Common myeloid progenitor, CD34-positive (primary cell): ENCODE measurements at regions not wholly inside any gene's neighbourhood (a gene's known extent, or its start where the extent isn't known, plus 50 kb on each side); places are given as distances from the start of the nearest gene placed in this dataset.

Experiments used
- CTCF ChIA-PET: fragments of 350-600 bp; sonication (Branson Sonifier 250); formaldehyde crosslinking; loops from one replicate; lab custom pipeline; 2021; ENCODE audit warnings: antibody characterized with exemption; lab: Charles Lee
- POLR2A ChIA-PET: fragments of 350-600 bp; sonication (Branson Sonifier 250); formaldehyde crosslinking; loops from one replicate; lab custom pipeline; 2021; ENCODE audit warnings: antibody characterized with exemption; lab: Charles Lee
- DNase-seq, 3 donors: peaks; one replicate each; pipeline versions ENCODE4 v3.0.0 to v3.0.0-alpha.2; 2013
- H3K27ac ChIP-seq, 2 experiments: 1 replicate in 1 of 2; 2 replicates in 1 of 2; pipeline ENCODE4 v1.7.0; 2013; ENCODE audit warnings: inconsistent platforms in 2 of 2, low read length in 2 of 2, mild to moderate bottlenecking in 2 of 2, low read depth in 1 of 2, moderate library complexity in 1 of 2; ENCODE audit not compliant: severe bottlenecking in 2 of 2, insufficient read depth in 1 of 2, poor library complexity in 1 of 2
- H3K27me3 ChIP-seq, 5 experiments: replicated peaks in 2 of 5; 1 replicate in 3 of 5; 2 replicates in 2 of 5; pipeline versions ENCODE4 v1.6.1 to v1.7.0; 2013; ENCODE audit warnings: low read length in 4 of 5, mild to moderate bottlenecking in 2 of 5, moderate library complexity in 2 of 5, inconsistent platforms in 1 of 5; ENCODE audit not compliant: insufficient read depth in 5 of 5, control insufficient read depth in 4 of 5
- H3K36me3 ChIP-seq, 4 experiments: 1 replicate in 2 of 4; 2 replicates in 2 of 4; pipeline versions ENCODE4 v1.6.1 to v1.7.0; 2013; ENCODE audit warnings: low read length in 3 of 4, control low read depth in 1 of 4, mild to moderate bottlenecking in 1 of 4; ENCODE audit not compliant: control insufficient read depth in 4 of 4, insufficient read depth in 4 of 4
- H3K4me1 ChIP-seq, 4 experiments: 1 replicate in 3 of 4; 2 replicates in 1 of 4; pipeline versions ENCODE4 v1.6.1 to v1.7.1; 2013; ENCODE audit warnings: low read length in 3 of 4, mild to moderate bottlenecking in 3 of 4, control low read depth in 1 of 4, inconsistent platforms in 1 of 4, moderate library complexity in 1 of 4; ENCODE audit not compliant: control insufficient read depth in 4 of 4, insufficient read depth in 4 of 4; ENCODE audit errors: control extremely low read depth in 1 of 4
- H3K4me3 ChIP-seq, 7 experiments: 1 replicate in 4 of 7; 2 replicates in 3 of 7; pipeline versions ENCODE4 v1.5.1 to v1.7.0; 2013; ENCODE audit warnings: mild to moderate bottlenecking in 7 of 7, low read length in 6 of 7, moderate library complexity in 6 of 7, inconsistent platforms in 2 of 7, low read depth in 2 of 7, control low read depth in 1 of 7; ENCODE audit not compliant: insufficient read depth in 4 of 7, control insufficient read depth in 1 of 7; ENCODE audit errors: extremely low read depth in 1 of 7
- H3K9me3 ChIP-seq, 5 experiments: 1 replicate in 4 of 5; 2 replicates in 1 of 5; pipeline versions ENCODE4 v1.6.1 to v1.7.1; 2013; ENCODE audit warnings: low read length in 4 of 5, mild to moderate bottlenecking in 2 of 5, inconsistent platforms in 1 of 5, low read depth in 1 of 5, moderate library complexity in 1 of 5; ENCODE audit not compliant: control insufficient read depth in 4 of 5, insufficient read depth in 2 of 5; ENCODE audit errors: control extremely low read depth in 1 of 5
- WGBS: methylation state at CpG from one replicate; pipeline ENCODE4 v1.1.5; 2013; ENCODE audit not compliant: insufficient coverage; 5-methylcytosine and 5-hydroxymethylcytosine counted together

DNA sequence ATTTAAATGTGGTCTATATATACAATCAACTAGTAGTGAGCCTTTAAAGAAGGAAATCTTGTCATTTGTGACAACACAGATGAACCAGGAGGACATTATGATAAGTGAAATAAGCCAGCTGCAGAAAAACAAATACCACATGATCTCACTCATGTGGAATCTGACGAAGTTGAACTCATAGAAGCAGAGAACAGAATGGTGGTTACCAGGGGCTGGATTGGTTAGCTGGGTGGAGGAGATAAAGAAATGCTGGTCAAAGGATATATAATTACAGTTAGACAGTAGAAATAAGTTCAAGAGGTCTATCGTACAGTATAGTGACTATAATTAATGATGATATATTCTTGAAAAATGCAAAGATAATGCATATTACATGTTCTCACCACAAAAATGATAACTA is 267.9 kb downstream of the FBXO15 start:
- no peak for DNase-seq
- no peak overlapping the region for H3K4me3 ChIP-seq
- 100% methylated on average over 1 of the region's 2 CpGs for WGBS
- no peaks in the 10 kb centered on the region for H3K36me3 ChIP-seq
- H3K27ac ChIP-seq: no peak overlapping the region
- POLR2A ChIA-PET: no interaction called here
- CTCF ChIA-PET: no interaction called here
- H3K4me1 ChIP-seq: no peaks in the 10 kb centered on the region
- H3K9me3 ChIP-seq: peaks cover 0 to 3% (median 0%) of the 10 kb centered on the region in 5 experiments
- H3K27me3 ChIP-seq: no peaks in the 10 kb centered on the region

DNA sequence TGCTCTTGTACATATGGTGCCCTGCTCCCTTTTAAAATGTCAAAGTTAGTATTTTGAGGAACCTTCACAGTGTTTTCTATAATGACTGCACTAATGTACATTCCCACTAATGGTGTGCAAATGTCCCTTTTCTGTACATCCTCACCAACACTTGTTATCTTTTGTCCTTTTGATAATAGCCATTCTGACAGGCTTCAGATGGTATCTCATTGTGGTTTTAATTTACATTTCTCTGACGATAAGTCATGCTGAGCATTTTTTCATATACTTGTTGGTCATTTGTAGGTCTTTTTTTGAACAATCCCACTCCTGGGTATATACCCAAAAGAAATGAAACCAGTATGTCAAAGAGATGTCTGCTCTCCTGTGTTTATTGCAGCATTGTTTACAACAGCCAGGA is 268.3 kb downstream of the FBXO15 start:
- no peak overlapping the region for H3K4me3 ChIP-seq
- WGBS: no CpG with 5 or more reads among the region's 1 CpG
- H3K4me1 ChIP-seq: no peaks in the 10 kb centered on the region
- no peaks in the 10 kb centered on the region for H3K27me3 ChIP-seq
- peaks cover 0 to 3% (median 0%) of the 10 kb centered on the region in 5 experiments for H3K9me3 ChIP-seq
- ChIA-PET CTCF (no interaction called here), POLR2A (no interaction called here)
- H3K36me3 ChIP-seq: no peaks in the 10 kb centered on the region
- DNase-seq: no peak
- H3K27ac ChIP-seq: no peak overlapping the region

DNA sequence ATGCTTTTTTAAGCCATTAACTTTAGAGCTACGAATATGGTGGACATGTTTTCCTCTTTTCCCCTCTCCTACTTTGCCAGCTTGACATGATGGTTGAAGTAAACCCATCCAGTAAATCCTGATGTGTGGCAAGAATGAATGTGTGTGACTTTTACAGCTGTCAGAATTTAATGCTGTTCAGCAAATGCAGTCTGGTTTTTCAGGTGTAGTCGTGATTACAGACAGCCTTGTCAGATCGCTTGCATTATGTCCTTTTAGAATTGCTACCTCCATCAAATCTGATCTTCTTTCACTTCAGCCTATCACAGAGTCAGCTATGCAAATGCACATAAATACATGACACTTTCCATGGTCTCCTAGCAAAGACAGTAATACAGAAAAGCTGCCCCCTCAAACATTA is 278.5 kb downstream of the FBXO15 start:
- ChIA-PET POLR2A (no interaction called here), CTCF (interaction anchor here (1.3 kb wide), 1 partner anchor 15 kb away, joined by 3 read pairs; no protein-coding TSS in a partner anchor)
- Histone ChIP-seq H3K27me3 (no peaks in the 10 kb centered on the region), H3K9me3 (peaks cover 0 to 1% (median 0%) of the 10 kb centered on the region in 5 experiments), H3K4me3 (no peak overlapping the region), H3K27ac (no peak overlapping the region), H3K36me3 (no peaks in the 10 kb centered on the region), H3K4me1 (no peaks in the 10 kb centered on the region)
- WGBS: 100% methylated on average over 2 of the region's 3 CpGs
- no peak for DNase-seq

DNA sequence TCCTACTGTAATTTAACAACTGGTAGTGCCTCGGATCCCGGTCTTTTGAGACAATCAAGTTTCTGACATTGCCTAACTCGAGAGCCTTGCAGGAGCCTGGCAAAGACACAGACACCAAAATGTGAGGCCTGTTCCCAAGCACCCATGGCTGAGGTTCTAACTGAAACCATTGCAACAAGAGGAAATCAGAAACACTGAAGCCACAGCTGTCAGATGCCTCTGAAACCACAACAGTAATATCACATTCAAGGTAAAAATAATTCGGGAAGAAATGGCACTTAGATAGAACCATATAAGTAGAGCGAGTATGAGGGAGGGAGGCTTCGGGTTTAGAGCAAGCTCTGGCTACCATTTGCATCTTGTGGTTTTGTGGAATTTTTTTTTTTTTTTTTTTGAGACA is 285.9 kb downstream of the FBXO15 start:
- Histone ChIP-seq H3K36me3 (no peaks in the 10 kb centered on the region), H3K27ac (no peak overlapping the region), H3K27me3 (no peaks in the 10 kb centered on the region), H3K9me3 (peaks cover 0 to 2% (median 0%) of the 10 kb centered on the region in 5 experiments), H3K4me3 (no peak overlapping the region), H3K4me1 (no peaks in the 10 kb centered on the region)
- CTCF ChIA-PET: no interaction called here
- WGBS: 100% methylated on average over 3 of the region's 6 CpGs
- POLR2A ChIA-PET: no interaction called here
- DNase-seq: no peak

DNA sequence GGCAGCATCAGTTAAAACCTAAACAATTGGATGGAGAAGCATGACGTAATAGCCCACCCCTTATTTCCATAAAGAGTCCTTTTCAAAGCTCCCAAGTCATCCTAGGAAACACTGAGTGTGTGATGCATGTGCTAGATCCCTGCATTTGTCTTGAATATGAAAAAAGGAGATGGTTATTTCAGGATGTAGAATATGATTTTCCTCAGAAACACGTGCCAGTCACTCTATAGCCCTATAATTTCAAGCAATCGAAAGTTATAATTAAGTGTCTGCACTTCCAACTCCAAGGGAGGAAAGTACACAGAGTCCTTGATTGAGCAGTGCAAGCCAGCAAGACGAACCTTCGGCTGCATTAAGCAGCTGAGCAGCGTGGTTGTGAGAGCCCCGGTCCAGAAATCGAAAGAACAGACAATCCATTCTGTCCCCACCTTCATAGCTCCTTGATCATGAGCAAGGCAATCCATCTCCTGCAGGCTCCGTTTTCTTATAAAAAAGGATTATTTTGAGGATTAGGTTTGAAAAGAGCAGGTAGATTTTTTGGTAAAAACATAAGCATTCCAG is 287.7 kb downstream of the FBXO15 start:
- Histone ChIP-seq H3K9me3 (peaks cover 0 to 2% (median 0%) of the 10 kb centered on the region in 5 experiments), H3K27ac (no peak overlapping the region), H3K36me3 (no peaks in the 10 kb centered on the region), H3K27me3 (no peaks in the 10 kb centered on the region), H3K4me1 (no peaks in the 10 kb centered on the region), H3K4me3 (no peak overlapping the region)
- no peak for DNase-seq
- ChIA-PET POLR2A (no interaction called here), CTCF (no interaction called here)
- 100% methylated on average over 6 of the region's 9 CpGs for WGBS

DNA sequence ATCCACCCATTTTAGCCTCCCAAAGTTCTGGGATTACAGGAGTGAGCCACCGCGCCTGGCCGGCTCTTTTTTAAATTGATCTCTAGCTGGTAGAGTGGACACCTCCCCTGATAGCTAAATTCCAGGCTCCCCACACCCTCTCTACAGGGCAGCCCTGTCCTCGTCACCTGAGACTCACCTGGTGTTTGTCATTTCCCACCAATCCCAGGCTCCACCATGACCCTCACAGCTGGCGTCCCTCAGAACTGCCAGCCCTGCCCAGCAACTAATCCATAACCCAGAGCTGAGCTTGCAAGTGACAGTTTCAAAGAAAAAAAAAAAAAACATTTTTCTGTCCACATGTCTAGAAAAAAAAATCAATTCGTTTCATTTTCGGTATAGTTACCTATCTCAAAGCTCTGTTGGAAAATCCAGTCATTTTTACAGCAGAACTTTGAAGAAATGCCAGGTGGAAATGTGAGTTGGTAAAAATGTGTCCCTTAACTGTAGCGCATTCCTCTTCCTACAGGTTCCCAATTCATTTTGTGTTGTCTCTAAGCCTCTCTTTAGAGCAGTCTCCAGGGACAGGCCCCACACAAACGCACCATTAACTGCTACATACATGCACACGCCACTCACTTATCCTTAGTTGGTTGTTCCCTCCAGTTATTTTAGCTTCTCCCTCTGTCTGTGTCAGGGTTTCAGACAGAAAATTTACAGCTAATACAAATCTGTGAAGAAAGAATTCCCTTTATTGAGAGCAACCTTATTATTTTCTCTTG is 294.7 kb downstream of the FBXO15 start:
- H3K36me3 ChIP-seq: no peaks in the 10 kb centered on the region
- ChIA-PET CTCF (interaction anchor here (1.9 kb wide), 1 partner anchor 10 kb away, joined by 9 read pairs; no protein-coding TSS in a partner anchor), POLR2A (no interaction called here)
- peaks cover 0 to 2% (median 0%) of the 10 kb centered on the region in 5 experiments for H3K9me3 ChIP-seq
- 88% methylated on average over 10 of the region's 10 CpGs for WGBS
- no peak for DNase-seq
- H3K4me3 ChIP-seq: no peak overlapping the region
- H3K4me1 ChIP-seq: no peaks in the 10 kb centered on the region
- H3K27ac ChIP-seq: no peak overlapping the region
- no peaks in the 10 kb centered on the region for H3K27me3 ChIP-seq

DNA sequence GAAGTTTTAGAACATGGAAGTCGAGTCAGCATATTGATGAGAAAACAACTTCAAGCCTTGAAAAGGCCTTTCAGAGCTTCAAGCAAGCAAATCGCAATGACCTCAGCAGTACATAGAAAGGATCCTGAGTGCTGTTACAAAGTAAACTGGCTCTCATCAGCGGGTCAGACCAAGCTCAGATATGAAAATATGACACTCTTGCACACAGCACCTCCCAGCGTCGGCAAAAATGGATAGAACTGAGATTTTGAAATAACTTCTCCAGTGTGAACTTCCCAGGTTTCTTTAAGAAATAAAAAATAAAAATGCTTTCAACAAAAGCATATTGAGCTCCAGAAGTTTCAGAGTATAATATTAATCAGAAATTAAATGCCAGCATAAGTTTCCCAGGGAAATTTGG is 296.9 kb downstream of the FBXO15 start:
- Histone ChIP-seq H3K27me3 (no peaks in the 10 kb centered on the region), H3K36me3 (no peaks in the 10 kb centered on the region), H3K4me3 (no peak overlapping the region), H3K4me1 (no peaks in the 10 kb centered on the region), H3K9me3 (no peaks in the 10 kb centered on the region), H3K27ac (no peak overlapping the region)
- 100% methylated on average over 3 of the region's 5 CpGs for whole genome bisulfite sequencing
- CTCF ChIA-PET: no interaction called here
- no peak for DNase-seq
- POLR2A ChIA-PET: no interaction called here
